ENCODE measurements at regions not wholly inside any gene's neighbourhood (a gene's known extent, or its start where the extent isn't known, plus 50 kb on each side); places are given as distances from the start of the nearest gene placed in this dataset.

DNA sequence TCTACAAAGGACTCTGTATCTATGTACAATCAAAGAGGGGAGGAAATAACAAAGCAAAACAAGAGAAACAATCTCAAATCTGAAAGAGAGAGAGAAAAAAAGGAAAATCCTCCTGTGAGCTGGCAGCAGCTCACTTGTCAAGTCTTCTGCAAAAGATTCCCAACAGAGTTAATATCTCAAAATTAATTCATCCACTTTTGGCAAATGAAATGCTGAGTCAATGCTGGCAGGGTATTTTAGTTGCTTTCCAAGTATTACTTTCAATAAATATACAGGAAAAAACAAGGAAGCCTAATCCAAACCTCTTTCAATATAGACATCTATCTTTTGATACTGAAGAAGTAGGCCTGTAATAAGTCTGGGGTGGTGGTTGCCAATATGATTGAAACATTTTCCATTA is 613.9 kb upstream of the NEGR1 start:
- no peak for DNase-seq (ENCODE audit: low read depth)
- no peak overlapping the region for H3K4me3 ChIP-seq (ENCODE audit: low read depth, low read length)
- TF ChIP-seq, protein P1, sequence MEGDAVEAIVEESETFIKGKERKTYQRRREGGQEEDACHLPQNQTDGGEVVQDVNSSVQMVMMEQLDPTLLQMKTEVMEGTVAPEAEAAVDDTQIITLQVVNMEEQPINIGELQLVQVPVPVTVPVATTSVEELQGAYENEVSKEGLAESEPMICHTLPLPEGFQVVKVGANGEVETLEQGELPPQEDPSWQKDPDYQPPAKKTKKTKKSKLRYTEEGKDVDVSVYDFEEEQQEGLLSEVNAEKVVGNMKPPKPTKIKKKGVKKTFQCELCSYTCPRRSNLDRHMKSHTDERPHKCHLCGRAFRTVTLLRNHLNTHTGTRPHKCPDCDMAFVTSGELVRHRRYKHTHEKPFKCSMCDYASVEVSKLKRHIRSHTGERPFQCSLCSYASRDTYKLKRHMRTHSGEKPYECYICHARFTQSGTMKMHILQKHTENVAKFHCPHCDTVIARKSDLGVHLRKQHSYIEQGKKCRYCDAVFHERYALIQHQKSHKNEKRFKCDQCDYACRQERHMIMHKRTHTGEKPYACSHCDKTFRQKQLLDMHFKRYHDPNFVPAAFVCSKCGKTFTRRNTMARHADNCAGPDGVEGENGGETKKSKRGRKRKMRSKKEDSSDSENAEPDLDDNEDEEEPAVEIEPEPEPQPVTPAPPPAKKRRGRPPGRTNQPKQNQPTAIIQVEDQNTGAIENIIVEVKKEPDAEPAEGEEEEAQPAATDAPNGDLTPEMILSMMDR (IDR thresholded peaks at IDR 0.05; ENCODE audit: low read depth, low read length, missing control alignments), result no peak

DNA sequence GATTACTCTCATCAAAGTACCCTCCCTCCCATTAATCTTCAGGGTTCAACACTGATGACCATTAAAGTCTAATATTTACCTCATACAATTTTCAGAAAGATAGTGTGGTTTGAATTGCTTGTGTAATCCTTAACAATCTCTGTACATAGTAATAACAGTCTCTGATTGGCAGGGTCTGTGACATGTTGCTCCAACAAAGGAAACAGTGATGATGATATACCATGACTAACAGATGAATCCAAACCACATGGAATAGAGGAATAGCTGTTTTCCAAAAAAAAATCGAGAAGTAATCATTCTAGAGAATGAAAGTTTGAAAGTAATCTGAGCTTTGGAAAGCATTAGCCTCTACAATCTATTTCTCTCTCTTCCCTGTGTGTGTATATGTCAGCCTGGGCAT is 610.1 kb upstream of the NEGR1 start:
- no peak for DNase-seq (ENCODE audit: low read depth)
- H3K4me3 ChIP-seq (ENCODE audit: low read depth, low read length), result no peak overlapping the region
- TF ChIP-seq, protein P1 (IDR thresholded peaks at IDR 0.05; ENCODE audit: low read depth, low read length, missing control alignments), result no peak

DNA sequence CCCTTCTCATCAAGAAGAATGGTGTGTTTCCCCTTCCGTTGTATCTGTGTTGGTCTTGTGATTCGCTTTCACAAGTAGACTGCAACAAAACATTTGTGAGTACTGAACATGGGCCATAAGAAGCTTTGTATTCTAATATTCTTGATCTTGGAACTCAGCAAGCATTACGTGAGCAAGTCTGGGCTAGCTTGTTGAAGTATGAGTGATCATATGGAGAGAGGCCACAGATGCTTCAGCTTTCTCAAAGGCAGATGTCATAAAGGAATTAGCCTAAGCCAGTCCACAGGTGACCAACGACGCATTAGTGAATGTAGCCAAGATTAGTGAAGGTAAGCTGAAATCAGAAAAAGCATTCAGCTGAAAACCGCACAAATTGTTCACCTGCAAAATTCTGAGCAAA is 609.6 kb upstream of the NEGR1 start:
- TF ChIP-seq, protein P1 (IDR thresholded peaks at IDR 0.05; ENCODE audit: low read depth, low read length, missing control alignments), result no peak
- no peak overlapping the region for H3K4me3 ChIP-seq (ENCODE audit: low read depth, low read length)
- no peak for DNase-seq (ENCODE audit: low read depth)

DNA sequence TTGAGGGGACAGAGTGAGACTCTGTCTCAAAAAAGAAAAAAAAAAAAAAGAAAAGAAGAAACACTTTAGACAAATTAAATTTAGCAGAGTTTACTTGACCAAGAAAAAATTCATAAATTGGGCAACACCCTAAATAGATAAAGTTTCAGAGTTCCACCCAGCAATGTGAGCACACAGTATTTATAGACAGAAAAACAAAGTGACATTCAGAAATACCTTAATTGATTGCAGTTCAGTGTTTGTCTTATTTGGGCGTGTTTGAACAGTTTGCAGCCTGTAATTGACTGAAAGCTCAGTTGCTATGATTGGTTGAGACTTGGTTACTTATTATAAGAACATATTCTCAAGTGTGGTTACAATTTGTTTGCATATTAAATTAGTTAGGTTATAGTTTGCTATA is 603.5 kb upstream of the NEGR1 start:
- TF ChIP-seq, protein P1 (IDR thresholded peaks at IDR 0.05; ENCODE audit: low read depth, low read length, missing control alignments), result no peak
- no peak overlapping the region for H3K4me3 ChIP-seq (ENCODE audit: low read depth, low read length)
- DNase-seq (ENCODE audit: low read depth), result no peak

DNA sequence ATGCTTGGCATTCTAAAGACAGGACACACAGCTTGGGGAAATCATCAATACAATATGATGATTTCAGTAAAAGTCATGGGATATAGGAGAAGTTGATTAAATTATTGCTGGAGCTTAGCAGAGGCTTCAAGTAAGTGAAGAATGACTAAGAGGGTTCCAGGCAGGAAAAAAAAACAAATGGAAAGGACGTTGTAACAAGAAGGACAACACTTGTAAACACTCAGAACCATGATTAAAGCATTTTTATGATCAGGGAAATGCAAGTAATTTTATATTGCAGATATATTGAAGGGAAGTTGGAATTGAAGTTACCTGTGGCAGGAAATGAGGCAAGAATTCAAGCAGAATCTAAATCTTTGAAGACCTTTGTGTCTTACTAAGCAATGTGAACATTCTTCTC is 602.7 kb upstream of the NEGR1 start:
- TF ChIP-seq, protein P1 (IDR thresholded peaks at IDR 0.05; ENCODE audit: low read depth, low read length, missing control alignments), result no peak
- DNase-seq (ENCODE audit: low read depth), result no peak
- no peak overlapping the region for H3K4me3 ChIP-seq (ENCODE audit: low read depth, low read length)

DNA sequence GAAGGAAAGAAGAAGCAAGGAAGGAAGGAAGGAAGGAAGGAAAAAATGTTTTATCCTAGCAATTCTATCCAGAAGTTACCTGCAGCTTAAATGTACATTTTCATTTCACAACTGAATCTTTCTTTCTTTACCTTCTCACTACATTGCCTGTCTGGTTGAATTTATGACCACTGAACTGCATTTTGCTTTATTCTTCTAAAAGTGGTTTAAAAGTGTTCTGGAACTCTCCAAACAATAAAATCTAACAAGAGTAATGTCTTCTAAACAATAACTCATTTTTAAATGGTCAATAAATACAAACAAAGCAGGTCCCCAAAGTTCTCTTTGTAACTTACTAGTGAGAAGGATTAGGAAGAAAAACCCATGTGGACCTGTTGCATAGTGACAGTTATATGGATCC is 587.5 kb upstream of the NEGR1 start:
- no peak overlapping the region for H3K4me3 ChIP-seq (ENCODE audit: low read depth, low read length)
- no peak for DNase-seq (ENCODE audit: low read depth)
- TF ChIP-seq, protein P1 (IDR thresholded peaks at IDR 0.05; ENCODE audit: low read depth, low read length, missing control alignments), result no peak

DNA sequence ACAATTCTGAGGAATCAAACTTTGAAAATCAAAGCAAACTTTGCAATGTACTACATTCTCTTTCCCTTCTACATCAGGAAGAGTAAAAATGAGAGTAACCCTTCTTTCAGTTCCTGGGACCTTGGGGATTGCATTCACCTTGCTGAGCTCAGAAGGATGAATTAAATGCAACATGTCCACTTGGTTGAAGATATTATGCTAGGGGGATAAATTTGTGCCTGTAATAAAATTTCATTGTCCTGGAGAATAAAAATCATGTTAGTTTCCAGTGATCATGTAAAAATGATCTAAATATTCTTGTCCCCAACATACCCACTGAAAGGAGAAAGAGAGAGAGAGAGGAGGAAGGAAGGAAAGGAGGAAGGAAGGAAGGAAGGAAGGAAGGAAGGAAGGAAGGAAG is 587.1 kb upstream of the NEGR1 start:
- H3K4me3 ChIP-seq (ENCODE audit: low read depth, low read length), result no peak overlapping the region
- TF ChIP-seq, protein P1 (IDR thresholded peaks at IDR 0.05; ENCODE audit: low read depth, low read length, missing control alignments), result no peak
- DNase-seq (ENCODE audit: low read depth), result no peak

Measured in GM12864 (cell line).